WTC11 (cell line): ENCODE measurements at regions not wholly inside any gene's neighbourhood (a gene's known extent, or its start where the extent isn't known, plus 50 kb on each side); places are given as distances from the start of the nearest gene placed in this dataset.

ENCODE experiments used
- ATAC-seq: fragments of 200-7000 bp; cut with Tn5 transposase; 2 replicates; pipeline ENCODE4 v1.10.0; 2021; ENCODE audit warnings: mild to moderate bottlenecking, moderate library complexity
- CTCF ChIA-PET: fragments of 300-600 bp; sonication (Branson Sonifier 250); formaldehyde crosslinking; loops from one replicate; lab custom pipeline; 2021; ENCODE audit warnings: antibody characterized with exemption; lab: Charles Lee
- POLR2A ChIA-PET: fragments of 350-600 bp; sonication (Branson Sonifier 250); formaldehyde crosslinking; loops from one replicate; lab custom pipeline; 2021; ENCODE audit warnings: antibody characterized with exemption; lab: Charles Lee
- DNase-seq: peaks from one replicate; pipeline ENCODE4 v3.0.0; 2021; ENCODE audit warnings: low spot score
- H3K27ac Mint-ChIP-seq: 2 replicates; pipeline ENCODE4 v1.8.0; 2021; ENCODE audit warnings: mixed read lengths
- H3K27me3 Mint-ChIP-seq: 2 replicates; pipeline ENCODE4 v1.8.0; 2021; ENCODE audit warnings: low read depth, mild to moderate bottlenecking, moderate library complexity, mixed read lengths
- H3K36me3 Mint-ChIP-seq: 2 replicates; pipeline ENCODE4 v1.8.0; 2021; ENCODE audit warnings: mixed read lengths
- H3K4me1 Mint-ChIP-seq: 2 replicates; pipeline ENCODE4 v1.8.0; 2022; ENCODE audit warnings: mixed read lengths
- H3K4me3 Mint-ChIP-seq: 2 replicates; pipeline ENCODE4 v1.8.0; 2021; ENCODE audit warnings: mild to moderate bottlenecking, moderate library complexity, mixed read lengths
- H3K9me3 Mint-ChIP-seq: 2 replicates; pipeline ENCODE4 v1.8.0; 2021; ENCODE audit warnings: mixed read lengths
- CBFB ChIP-seq: sonication (generic); formaldehyde crosslinking; IDR thresholded peaks from 2 replicates; pipeline ENCODE4 v1.8.1; 2022; ENCODE audit warnings: mild to moderate bottlenecking, low read depth, missing genetic modification reagents
- CREM ChIP-seq: sonication (generic); formaldehyde crosslinking; IDR thresholded peaks from 2 replicates; pipeline ENCODE4 v1.8.1; 2022; ENCODE audit warnings: mild to moderate bottlenecking, missing genetic modification reagents, moderate library complexity
- EMX1 ChIP-seq: fragments of 250-450 bp; sonication (Bioruptor Pico); IDR thresholded peaks from 2 replicates; pipeline ENCODE4 v1.8.0; 2021; ENCODE audit warnings: mild to moderate bottlenecking
- FOXK1 ChIP-seq: sonication (generic); formaldehyde crosslinking; IDR thresholded peaks from 2 replicates; pipeline ENCODE4 v1.8.0; 2022; ENCODE audit warnings: mild to moderate bottlenecking, moderate library complexity, missing genetic modification reagents
- GTF2I ChIP-seq: fragments of 250-450 bp; sonication (Bioruptor Pico); conservative IDR thresholded peaks from 2 replicates; pipeline ENCODE4 v1.4.0; 2021; ENCODE audit warnings: mild to moderate bottlenecking
- IRF2 ChIP-seq: sonication (generic); formaldehyde crosslinking; IDR thresholded peaks from 2 replicates; pipeline ENCODE4 v1.8.0; 2022; ENCODE audit warnings: low read depth, missing genetic modification reagents, borderline replicate concordance
- JUN ChIP-seq: sonication (generic); formaldehyde crosslinking; IDR thresholded peaks from 2 replicates; pipeline ENCODE4 v1.8.0; 2023; ENCODE audit warnings: mild to moderate bottlenecking, missing genetic modification reagents
- MYBL2 ChIP-seq: sonication (generic); formaldehyde crosslinking; IDR thresholded peaks from 2 replicates; pipeline ENCODE4 v1.8.1; 2023; ENCODE audit warnings: mild to moderate bottlenecking, moderate library complexity, missing genetic modification reagents
- NR3C1 ChIP-seq: sonication (generic); formaldehyde crosslinking; conservative IDR thresholded peaks from 2 replicates; pipeline ENCODE4 v1.8.1; 2023; ENCODE audit warnings: low read depth, mild to moderate bottlenecking, missing genetic modification reagents
- TCF7 ChIP-seq: sonication (generic); formaldehyde crosslinking; IDR thresholded peaks from 2 replicates; pipeline ENCODE4 v1.8.0; 2022; ENCODE audit warnings: mild to moderate bottlenecking, low read depth, missing genetic modification reagents, moderate library complexity
- ZNF423 ChIP-seq: fragments of 250-450 bp; sonication (Bioruptor Pico); IDR thresholded peaks from 2 replicates; pipeline ENCODE4 v2.1.2; 2022; ENCODE audit warnings: mild to moderate bottlenecking, moderate library complexity
- TF ChIP-seq, protein P1 (sequence below): sonication (generic); formaldehyde crosslinking; conservative IDR thresholded peaks from 2 replicates; pipeline ENCODE4 v1.8.1; 2023; ENCODE audit warnings: mild to moderate bottlenecking, low read depth, missing genetic modification reagents, moderate library complexity
- TF ChIP-seq, protein P2 (sequence below): sonication (generic); formaldehyde crosslinking; IDR thresholded peaks from 2 replicates; pipeline ENCODE4 v1.8.0; 2022; ENCODE audit warnings: mild to moderate bottlenecking, missing genetic modification reagents
- TF ChIP-seq, protein P3 (sequence below): sonication (generic); formaldehyde crosslinking; IDR thresholded peaks from 2 replicates; pipeline ENCODE4 v1.8.1; 2022; ENCODE audit warnings: low read depth, missing genetic modification reagents, borderline replicate concordance
- TF ChIP-seq, protein P4 (sequence below): fragments of 200-600 bp; IDR thresholded peaks from 2 replicates; pipeline ENCODE4 v1.8.0; 2022; ENCODE audit warnings: antibody characterized with exemption
- TF ChIP-seq, protein P5 (sequence below): fragments of 250-450 bp; sonication (Bioruptor Pico); IDR thresholded peaks from 2 replicates; pipeline ENCODE4 v1.9.0; 2021; ENCODE audit warnings: mild to moderate bottlenecking
- TF ChIP-seq, protein P6 (sequence below): fragments of 250-450 bp; sonication (Bioruptor Pico); IDR thresholded peaks from 2 replicates; pipeline ENCODE4 v1.8.0; 2021; ENCODE audit warnings: mild to moderate bottlenecking
- TF ChIP-seq, protein P7 (sequence below): sonication (generic); formaldehyde crosslinking; IDR thresholded peaks from 2 replicates; pipeline ENCODE4 v1.8.0; 2022; ENCODE audit warnings: mild to moderate bottlenecking, missing genetic modification reagents
- TF ChIP-seq, protein P8 (sequence below): fragments of 250-450 bp; sonication (Bioruptor Pico); IDR thresholded peaks from 2 replicates; pipeline ENCODE4 v2.1.2; 2022; ENCODE audit warnings: mild to moderate bottlenecking, moderate library complexity
- TF ChIP-seq, protein P9 (sequence below): sonication (generic); formaldehyde crosslinking; IDR thresholded peaks from 2 replicates; pipeline ENCODE4 v1.8.1; 2022; ENCODE audit warnings: low read depth, mild to moderate bottlenecking, moderate library complexity, missing genetic modification reagents, borderline replicate concordance

DNA sequence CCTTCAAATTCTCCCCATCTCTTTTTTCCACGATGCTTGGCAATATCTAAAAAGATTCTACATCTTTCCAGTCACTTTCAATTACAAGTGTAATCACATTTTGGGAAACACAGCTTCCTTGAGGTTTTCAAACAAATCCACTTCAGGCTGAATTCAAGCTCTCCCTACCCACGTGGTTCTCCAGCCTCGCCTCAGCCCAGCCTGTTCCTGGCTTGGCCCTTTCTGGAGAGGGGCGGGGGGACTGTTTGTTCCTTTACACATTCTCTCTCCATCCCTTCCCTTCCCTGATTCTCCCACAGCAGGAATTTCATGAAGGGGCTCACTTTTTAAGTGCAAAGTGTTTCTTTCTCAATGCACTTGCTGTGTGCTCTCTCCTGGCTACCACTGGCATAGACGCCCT is 226.3 kb upstream of the SOX11 start:
- POLR2A ChIA-PET: no interaction called here
- H3K36me3 Mint-ChIP-seq: peaks cover 83% of the 10 kb centered on the region
- peaks cover 16% of the 10 kb centered on the region for H3K27me3 Mint-ChIP-seq
- TF ChIP-seq, protein P1, sequence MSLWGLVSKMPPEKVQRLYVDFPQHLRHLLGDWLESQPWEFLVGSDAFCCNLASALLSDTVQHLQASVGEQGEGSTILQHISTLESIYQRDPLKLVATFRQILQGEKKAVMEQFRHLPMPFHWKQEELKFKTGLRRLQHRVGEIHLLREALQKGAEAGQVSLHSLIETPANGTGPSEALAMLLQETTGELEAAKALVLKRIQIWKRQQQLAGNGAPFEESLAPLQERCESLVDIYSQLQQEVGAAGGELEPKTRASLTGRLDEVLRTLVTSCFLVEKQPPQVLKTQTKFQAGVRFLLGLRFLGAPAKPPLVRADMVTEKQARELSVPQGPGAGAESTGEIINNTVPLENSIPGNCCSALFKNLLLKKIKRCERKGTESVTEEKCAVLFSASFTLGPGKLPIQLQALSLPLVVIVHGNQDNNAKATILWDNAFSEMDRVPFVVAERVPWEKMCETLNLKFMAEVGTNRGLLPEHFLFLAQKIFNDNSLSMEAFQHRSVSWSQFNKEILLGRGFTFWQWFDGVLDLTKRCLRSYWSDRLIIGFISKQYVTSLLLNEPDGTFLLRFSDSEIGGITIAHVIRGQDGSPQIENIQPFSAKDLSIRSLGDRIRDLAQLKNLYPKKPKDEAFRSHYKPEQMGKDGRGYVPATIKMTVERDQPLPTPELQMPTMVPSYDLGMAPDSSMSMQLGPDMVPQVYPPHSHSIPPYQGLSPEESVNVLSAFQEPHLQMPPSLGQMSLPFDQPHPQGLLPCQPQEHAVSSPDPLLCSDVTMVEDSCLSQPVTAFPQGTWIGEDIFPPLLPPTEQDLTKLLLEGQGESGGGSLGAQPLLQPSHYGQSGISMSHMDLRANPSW (CRISPR knock-in tag): no peak
- TF ChIP-seq, all 79 proteins: peak for 0
- H3K4me1 Mint-ChIP-seq: no peaks in the 10 kb centered on the region
- H3K9me3 Mint-ChIP-seq: peaks cover 91% of the 10 kb centered on the region
- no peak for ATAC-seq
- CTCF ChIA-PET: no interaction called here
- H3K27ac Mint-ChIP-seq: no peak overlapping the region
- no peak for DNase-seq
- H3K4me3 Mint-ChIP-seq: no peak overlapping the region

DNA sequence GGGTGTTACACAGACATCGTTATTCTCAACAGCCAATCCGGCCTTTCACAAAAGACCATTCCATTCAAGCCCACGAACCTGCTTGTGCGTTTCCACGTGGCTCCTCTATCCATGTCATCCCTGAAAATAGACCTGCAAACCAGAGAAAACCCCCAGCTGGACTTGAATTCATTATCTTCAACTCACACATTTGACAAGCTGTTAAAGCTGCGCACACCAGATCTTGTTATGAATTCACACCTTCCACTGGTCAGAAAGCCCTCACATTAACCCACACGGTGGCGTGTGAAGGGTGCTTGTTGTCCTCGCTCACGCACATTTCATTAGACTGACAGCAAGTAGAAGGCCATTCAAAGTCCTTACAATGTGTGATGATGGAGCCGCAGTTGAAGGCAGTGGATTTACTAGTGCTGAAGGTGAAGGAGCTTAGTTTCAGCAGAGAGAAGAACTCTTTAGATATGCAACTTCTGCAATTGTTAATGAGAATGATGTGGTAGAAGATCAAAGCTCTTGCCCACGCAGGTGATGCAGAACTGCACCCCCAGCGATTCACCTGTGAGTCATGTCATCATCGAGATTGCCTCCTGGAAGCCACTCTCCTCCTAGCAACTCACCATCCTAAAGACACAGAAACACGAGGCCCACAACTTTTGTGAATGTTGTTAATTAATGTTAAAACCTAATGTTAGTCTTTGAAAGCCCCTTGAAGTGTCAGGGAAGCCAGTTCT is 224.8 kb upstream of the SOX11 start:
- peaks cover 86% of the 10 kb centered on the region for H3K9me3 Mint-ChIP-seq
- H3K4me3 Mint-ChIP-seq: no peak overlapping the region
- no peaks in the 10 kb centered on the region for H3K4me1 Mint-ChIP-seq
- POLR2A ChIA-PET: no interaction called here
- peaks cover 12% of the 10 kb centered on the region for H3K27me3 Mint-ChIP-seq
- CTCF ChIA-PET: no interaction called here
- peaks cover 79% of the 10 kb centered on the region for H3K36me3 Mint-ChIP-seq
- no peak overlapping the region for H3K27ac Mint-ChIP-seq
- ATAC-seq (no peak), DNase-seq (no peak)
- TF ChIP-seq CBFB (CRISPR knock-in tag) (no peak), NR3C1 (CRISPR knock-in tag) (no peak), GTF2I (CRISPR knock-in tag) (no peak), JUN (CRISPR knock-in tag) (no peak), EMX1 (CRISPR knock-in tag) (no peak), FOXK1 (CRISPR knock-in tag) (no peak), ZNF423 (no peak), CREM (CRISPR knock-in tag) (no peak), TCF7 (CRISPR knock-in tag) (no peak), IRF2 (CRISPR knock-in tag) (no peak), MYBL2 (no peak)
- TF ChIP-seq, protein P2, sequence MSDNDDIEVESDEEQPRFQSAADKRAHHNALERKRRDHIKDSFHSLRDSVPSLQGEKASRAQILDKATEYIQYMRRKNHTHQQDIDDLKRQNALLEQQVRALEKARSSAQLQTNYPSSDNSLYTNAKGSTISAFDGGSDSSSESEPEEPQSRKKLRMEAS (CRISPR knock-in tag): no peak
- TF ChIP-seq, protein P3, sequence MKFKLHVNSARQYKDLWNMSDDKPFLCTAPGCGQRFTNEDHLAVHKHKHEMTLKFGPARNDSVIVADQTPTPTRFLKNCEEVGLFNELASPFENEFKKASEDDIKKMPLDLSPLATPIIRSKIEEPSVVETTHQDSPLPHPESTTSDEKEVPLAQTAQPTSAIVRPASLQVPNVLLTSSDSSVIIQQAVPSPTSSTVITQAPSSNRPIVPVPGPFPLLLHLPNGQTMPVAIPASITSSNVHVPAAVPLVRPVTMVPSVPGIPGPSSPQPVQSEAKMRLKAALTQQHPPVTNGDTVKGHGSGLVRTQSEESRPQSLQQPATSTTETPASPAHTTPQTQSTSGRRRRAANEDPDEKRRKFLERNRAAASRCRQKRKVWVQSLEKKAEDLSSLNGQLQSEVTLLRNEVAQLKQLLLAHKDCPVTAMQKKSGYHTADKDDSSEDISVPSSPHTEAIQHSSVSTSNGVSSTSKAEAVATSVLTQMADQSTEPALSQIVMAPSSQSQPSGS (CRISPR knock-in tag): no peak
- TF ChIP-seq, protein P4, sequence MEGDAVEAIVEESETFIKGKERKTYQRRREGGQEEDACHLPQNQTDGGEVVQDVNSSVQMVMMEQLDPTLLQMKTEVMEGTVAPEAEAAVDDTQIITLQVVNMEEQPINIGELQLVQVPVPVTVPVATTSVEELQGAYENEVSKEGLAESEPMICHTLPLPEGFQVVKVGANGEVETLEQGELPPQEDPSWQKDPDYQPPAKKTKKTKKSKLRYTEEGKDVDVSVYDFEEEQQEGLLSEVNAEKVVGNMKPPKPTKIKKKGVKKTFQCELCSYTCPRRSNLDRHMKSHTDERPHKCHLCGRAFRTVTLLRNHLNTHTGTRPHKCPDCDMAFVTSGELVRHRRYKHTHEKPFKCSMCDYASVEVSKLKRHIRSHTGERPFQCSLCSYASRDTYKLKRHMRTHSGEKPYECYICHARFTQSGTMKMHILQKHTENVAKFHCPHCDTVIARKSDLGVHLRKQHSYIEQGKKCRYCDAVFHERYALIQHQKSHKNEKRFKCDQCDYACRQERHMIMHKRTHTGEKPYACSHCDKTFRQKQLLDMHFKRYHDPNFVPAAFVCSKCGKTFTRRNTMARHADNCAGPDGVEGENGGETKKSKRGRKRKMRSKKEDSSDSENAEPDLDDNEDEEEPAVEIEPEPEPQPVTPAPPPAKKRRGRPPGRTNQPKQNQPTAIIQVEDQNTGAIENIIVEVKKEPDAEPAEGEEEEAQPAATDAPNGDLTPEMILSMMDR: no peak
- TF ChIP-seq, protein P5, sequence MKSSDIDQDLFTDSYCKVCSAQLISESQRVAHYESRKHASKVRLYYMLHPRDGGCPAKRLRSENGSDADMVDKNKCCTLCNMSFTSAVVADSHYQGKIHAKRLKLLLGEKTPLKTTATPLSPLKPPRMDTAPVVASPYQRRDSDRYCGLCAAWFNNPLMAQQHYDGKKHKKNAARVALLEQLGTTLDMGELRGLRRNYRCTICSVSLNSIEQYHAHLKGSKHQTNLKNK (CRISPR knock-in tag): no peak
- TF ChIP-seq, protein P6, sequence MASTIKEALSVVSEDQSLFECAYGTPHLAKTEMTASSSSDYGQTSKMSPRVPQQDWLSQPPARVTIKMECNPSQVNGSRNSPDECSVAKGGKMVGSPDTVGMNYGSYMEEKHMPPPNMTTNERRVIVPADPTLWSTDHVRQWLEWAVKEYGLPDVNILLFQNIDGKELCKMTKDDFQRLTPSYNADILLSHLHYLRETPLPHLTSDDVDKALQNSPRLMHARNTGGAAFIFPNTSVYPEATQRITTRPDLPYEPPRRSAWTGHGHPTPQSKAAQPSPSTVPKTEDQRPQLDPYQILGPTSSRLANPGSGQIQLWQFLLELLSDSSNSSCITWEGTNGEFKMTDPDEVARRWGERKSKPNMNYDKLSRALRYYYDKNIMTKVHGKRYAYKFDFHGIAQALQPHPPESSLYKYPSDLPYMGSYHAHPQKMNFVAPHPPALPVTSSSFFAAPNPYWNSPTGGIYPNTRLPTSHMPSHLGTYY: no peak
- TF ChIP-seq, protein P7, sequence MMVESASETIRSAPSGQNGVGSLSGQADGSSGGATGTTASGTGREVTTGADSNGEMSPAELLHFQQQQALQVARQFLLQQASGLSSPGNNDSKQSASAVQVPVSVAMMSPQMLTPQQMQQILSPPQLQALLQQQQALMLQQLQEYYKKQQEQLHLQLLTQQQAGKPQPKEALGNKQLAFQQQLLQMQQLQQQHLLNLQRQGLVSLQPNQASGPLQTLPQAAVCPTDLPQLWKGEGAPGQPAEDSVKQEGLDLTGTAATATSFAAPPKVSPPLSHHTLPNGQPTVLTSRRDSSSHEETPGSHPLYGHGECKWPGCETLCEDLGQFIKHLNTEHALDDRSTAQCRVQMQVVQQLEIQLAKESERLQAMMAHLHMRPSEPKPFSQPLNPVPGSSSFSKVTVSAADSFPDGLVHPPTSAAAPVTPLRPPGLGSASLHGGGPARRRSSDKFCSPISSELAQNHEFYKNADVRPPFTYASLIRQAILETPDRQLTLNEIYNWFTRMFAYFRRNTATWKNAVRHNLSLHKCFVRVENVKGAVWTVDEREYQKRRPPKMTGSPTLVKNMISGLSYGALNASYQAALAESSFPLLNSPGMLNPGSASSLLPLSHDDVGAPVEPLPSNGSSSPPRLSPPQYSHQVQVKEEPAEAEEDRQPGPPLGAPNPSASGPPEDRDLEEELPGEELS (CRISPR knock-in tag): no peak
- TF ChIP-seq, protein P8, sequence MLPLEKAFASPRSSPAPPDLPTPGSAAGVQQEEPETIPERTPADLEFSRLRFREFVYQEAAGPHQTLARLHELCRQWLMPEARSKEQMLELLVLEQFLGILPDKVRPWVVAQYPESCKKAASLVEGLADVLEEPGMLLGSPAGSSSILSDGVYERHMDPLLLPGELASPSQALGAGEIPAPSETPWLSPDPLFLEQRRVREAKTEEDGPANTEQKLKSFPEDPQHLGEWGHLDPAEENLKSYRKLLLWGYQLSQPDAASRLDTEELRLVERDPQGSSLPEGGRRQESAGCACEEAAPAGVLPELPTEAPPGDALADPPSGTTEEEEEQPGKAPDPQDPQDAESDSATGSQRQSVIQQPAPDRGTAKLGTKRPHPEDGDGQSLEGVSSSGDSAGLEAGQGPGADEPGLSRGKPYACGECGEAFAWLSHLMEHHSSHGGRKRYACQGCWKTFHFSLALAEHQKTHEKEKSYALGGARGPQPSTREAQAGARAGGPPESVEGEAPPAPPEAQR: no peak
- TF ChIP-seq, protein P9, sequence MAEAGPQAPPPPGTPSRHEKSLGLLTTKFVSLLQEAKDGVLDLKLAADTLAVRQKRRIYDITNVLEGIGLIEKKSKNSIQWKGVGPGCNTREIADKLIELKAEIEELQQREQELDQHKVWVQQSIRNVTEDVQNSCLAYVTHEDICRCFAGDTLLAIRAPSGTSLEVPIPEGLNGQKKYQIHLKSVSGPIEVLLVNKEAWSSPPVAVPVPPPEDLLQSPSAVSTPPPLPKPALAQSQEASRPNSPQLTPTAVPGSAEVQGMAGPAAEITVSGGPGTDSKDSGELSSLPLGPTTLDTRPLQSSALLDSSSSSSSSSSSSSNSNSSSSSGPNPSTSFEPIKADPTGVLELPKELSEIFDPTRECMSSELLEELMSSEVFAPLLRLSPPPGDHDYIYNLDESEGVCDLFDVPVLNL (CRISPR knock-in tag): no peak
